ENCODE measurements at regions not wholly inside any gene's neighbourhood (a gene's known extent, or its start where the extent isn't known, plus 50 kb on each side); places are given as distances from the start of the nearest gene placed in this dataset.

DNA sequence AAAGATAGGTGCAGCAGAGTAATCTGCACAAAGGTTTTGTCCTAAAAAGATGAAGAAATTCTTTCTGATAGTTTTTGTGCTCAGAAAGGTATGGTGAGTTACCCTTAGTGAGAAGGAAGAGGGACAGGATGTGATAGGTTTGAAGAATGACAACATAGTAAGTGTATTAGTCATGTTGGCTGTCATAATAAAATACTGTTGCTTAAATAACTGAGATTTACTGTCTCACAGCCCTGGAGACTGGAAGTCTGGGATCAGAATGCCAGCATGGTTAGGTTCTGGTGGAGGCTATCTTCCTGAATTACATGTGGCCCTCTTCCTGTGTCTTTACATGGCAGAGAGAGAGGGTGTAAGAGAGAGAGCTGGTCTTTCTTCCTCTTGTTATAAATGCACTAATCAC lies 965.2 kb downstream of the TTLL7 start:
- H3K27me3 ChIP-seq (ENCODE audit: insufficient read depth, low read length): no peaks in the 10 kb centered on the region
- H3K9me3 ChIP-seq (ENCODE audit: low read depth, low read length): no peaks in the 10 kb centered on the region
- no peaks in the 10 kb centered on the region for H3K79me2 ChIP-seq (ENCODE audit: insufficient read depth, low read length)
- no peaks in the 10 kb centered on the region for H3K4me1 ChIP-seq (ENCODE audit: insufficient read depth, low read length)
- DNase-seq (ENCODE audit: insufficient read length, low spot score, missing footprints): peak; percentile 2
- no peaks in the 10 kb centered on the region for H3K36me3 ChIP-seq (ENCODE audit: insufficient read depth, low read length)
- no peaks in the 10 kb centered on the region for H4K20me1 ChIP-seq (ENCODE audit: insufficient read depth, low read length)
- no peak for TF ChIP-seq CTCF (IDR thresholded peaks at IDR 0.05; ENCODE audit: extremely low read depth, low read depth, low read length)
- no peak overlapping the region for H3K27ac ChIP-seq (ENCODE audit: low read depth, low read length)
- H3K4me2 ChIP-seq (ENCODE audit: insufficient read depth, low read length): no peak overlapping the region
- H3K4me3 ChIP-seq (ENCODE audit: insufficient read depth, low read length): no peak overlapping the region
- H2AFZ ChIP-seq (ENCODE audit: low read length): no peak overlapping the region

GRCh38 chr1:83029916-83030315 lies 969.0 kb downstream of the TTLL7 start:
- no peak overlapping the region for H3K27ac ChIP-seq (ENCODE audit: low read depth, low read length)
- no peak for DNase-seq (ENCODE audit: insufficient read length, low spot score, missing footprints)
- no peak overlapping the region for H3K4me3 ChIP-seq (ENCODE audit: insufficient read depth, low read length)
- no peaks in the 10 kb centered on the region for H3K79me2 ChIP-seq (ENCODE audit: insufficient read depth, low read length)
- H3K9me3 ChIP-seq (ENCODE audit: low read depth, low read length): no peaks in the 10 kb centered on the region
- H4K20me1 ChIP-seq (ENCODE audit: insufficient read depth, low read length): no peaks in the 10 kb centered on the region
- H3K4me1 ChIP-seq (ENCODE audit: insufficient read depth, low read length): no peaks in the 10 kb centered on the region
- H2AFZ ChIP-seq (ENCODE audit: low read length): no peak overlapping the region
- H3K4me2 ChIP-seq (ENCODE audit: insufficient read depth, low read length): no peak overlapping the region
- H3K36me3 ChIP-seq (ENCODE audit: insufficient read depth, low read length): no peaks in the 10 kb centered on the region
- TF ChIP-seq CTCF (IDR thresholded peaks at IDR 0.05; ENCODE audit: extremely low read depth, low read depth, low read length): no peak
- H3K27me3 ChIP-seq (ENCODE audit: insufficient read depth, low read length): no peaks in the 10 kb centered on the region

DNA sequence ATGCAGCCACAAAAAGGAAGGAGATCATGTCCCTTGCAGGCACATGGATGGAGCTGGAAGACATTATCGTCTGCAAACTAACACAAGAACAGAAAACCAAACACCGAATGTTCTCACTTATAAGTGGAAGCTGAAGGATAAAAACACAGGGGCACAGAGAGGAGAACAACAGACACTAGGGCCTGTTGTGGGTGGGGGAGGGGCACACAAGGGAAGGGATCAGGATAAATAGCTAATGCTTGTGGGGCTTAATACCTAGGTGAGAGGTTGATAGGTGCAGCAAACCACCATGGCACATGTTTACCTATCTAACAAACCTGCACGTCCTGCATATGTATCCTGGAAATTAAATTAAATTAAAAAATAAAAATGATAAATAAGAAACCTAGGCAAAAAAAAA lies 969.9 kb downstream of the TTLL7 start:
- Histone ChIP-seq H3K79me2 (ENCODE audit: insufficient read depth, low read length) (no peaks in the 10 kb centered on the region), H3K36me3 (ENCODE audit: insufficient read depth, low read length) (no peaks in the 10 kb centered on the region), H3K27me3 (ENCODE audit: insufficient read depth, low read length) (no peaks in the 10 kb centered on the region), H2AFZ (ENCODE audit: low read length) (no peak overlapping the region), H3K4me3 (ENCODE audit: insufficient read depth, low read length) (no peak overlapping the region), H4K20me1 (ENCODE audit: insufficient read depth, low read length) (no peaks in the 10 kb centered on the region), H3K9me3 (ENCODE audit: low read depth, low read length) (no peaks in the 10 kb centered on the region), H3K4me2 (ENCODE audit: insufficient read depth, low read length) (no peak overlapping the region), H3K4me1 (ENCODE audit: insufficient read depth, low read length) (no peaks in the 10 kb centered on the region), H3K27ac (ENCODE audit: low read depth, low read length) (no peak overlapping the region)
- no peak for DNase-seq (ENCODE audit: insufficient read length, low spot score, missing footprints)
- TF ChIP-seq CTCF (IDR thresholded peaks at IDR 0.05; ENCODE audit: extremely low read depth, low read depth, low read length): no peak

GRCh38 chr1:83028467-83028866 lies 970.5 kb downstream of the TTLL7 start:
- Histone ChIP-seq H3K4me2 (ENCODE audit: insufficient read depth, low read length) (no peak overlapping the region), H3K27me3 (ENCODE audit: insufficient read depth, low read length) (no peaks in the 10 kb centered on the region), H3K79me2 (ENCODE audit: insufficient read depth, low read length) (no peaks in the 10 kb centered on the region), H2AFZ (ENCODE audit: low read length) (no peak overlapping the region), H3K4me3 (ENCODE audit: insufficient read depth, low read length) (no peak overlapping the region), H3K27ac (ENCODE audit: low read depth, low read length) (no peak overlapping the region), H3K36me3 (ENCODE audit: insufficient read depth, low read length) (no peaks in the 10 kb centered on the region), H3K4me1 (ENCODE audit: insufficient read depth, low read length) (no peaks in the 10 kb centered on the region), H4K20me1 (ENCODE audit: insufficient read depth, low read length) (no peaks in the 10 kb centered on the region), H3K9me3 (ENCODE audit: low read depth, low read length) (no peaks in the 10 kb centered on the region)
- no peak for DNase-seq (ENCODE audit: insufficient read length, low spot score, missing footprints)
- no peak for TF ChIP-seq CTCF (IDR thresholded peaks at IDR 0.05; ENCODE audit: extremely low read depth, low read depth, low read length)
